ENCODE measurements at regions not wholly inside any gene's neighbourhood (a gene's known extent, or its start where the extent isn't known, plus 50 kb on each side); places are given as distances from the start of the nearest gene placed in this dataset.

DNA sequence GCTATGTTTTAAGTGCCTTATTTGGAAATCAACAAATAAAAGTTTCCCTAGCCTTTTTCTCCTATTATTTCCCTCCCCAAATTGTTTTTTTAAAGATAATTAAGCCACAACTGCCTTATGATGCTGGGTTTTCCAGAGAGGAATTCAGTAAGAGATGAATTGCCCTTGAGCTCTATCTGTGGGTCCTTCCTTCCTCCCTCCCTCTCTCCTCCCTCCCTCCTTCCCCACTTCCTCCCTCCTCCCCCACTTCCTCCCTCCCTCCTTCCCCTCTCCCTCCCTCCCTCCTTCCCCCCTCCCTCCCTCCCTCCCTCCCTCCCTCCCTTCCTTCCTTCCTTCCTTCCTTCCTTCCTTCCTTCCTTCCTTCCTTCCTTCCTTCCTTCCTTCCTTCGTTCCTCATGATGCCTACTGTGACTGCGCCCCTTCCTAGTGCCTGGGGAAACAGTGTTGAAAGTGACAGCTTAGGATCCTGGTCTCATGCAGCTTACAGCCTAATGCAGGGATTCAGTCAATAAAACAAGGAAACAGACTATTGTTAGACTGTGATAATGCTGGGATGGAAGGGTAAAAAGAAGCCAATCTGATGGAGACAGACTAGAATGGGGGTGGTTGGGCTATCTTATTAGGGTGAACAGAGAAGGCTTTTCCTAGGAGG, 1417.1 kb downstream of the AACS start:
- H3K4me1 ChIP-seq, result no peaks in the 10 kb centered on the region
- H3K36me3 ChIP-seq, result no peaks in the 10 kb centered on the region
- WGBS, 5 donors, result 54 to 100% (median 82%) methylated on average over 1 to 2 of the region's 2 CpGs
- H3K4me3 ChIP-seq, result no peak overlapping the region
- TF ChIP-seq POLR2AphosphoS5 (IDR thresholded peaks at IDR 0.05) (no peak), POLR2A (IDR thresholded peaks at IDR 0.05) (no peak)
- TF ChIP-seq, protein P1, sequence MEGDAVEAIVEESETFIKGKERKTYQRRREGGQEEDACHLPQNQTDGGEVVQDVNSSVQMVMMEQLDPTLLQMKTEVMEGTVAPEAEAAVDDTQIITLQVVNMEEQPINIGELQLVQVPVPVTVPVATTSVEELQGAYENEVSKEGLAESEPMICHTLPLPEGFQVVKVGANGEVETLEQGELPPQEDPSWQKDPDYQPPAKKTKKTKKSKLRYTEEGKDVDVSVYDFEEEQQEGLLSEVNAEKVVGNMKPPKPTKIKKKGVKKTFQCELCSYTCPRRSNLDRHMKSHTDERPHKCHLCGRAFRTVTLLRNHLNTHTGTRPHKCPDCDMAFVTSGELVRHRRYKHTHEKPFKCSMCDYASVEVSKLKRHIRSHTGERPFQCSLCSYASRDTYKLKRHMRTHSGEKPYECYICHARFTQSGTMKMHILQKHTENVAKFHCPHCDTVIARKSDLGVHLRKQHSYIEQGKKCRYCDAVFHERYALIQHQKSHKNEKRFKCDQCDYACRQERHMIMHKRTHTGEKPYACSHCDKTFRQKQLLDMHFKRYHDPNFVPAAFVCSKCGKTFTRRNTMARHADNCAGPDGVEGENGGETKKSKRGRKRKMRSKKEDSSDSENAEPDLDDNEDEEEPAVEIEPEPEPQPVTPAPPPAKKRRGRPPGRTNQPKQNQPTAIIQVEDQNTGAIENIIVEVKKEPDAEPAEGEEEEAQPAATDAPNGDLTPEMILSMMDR (IDR thresholded peaks at IDR 0.05 in 8 of 11, conservative IDR thresholded peaks at IDR 0.05 in 3 of 11), result no peak
- peaks cover 0 to 13% (median 0%) of the 10 kb centered on the region in 8 donors for H3K9me3 ChIP-seq
- H3K27ac ChIP-seq, result no peak overlapping the region
- intact Hi-C loops (cut with DNase I; ENCODE audit: low total_unique reads), result no loop called here
- no peaks in the 10 kb centered on the region for H3K27me3 ChIP-seq (replicated peaks in 1 of 7)
- no peak for DNase-seq

DNA sequence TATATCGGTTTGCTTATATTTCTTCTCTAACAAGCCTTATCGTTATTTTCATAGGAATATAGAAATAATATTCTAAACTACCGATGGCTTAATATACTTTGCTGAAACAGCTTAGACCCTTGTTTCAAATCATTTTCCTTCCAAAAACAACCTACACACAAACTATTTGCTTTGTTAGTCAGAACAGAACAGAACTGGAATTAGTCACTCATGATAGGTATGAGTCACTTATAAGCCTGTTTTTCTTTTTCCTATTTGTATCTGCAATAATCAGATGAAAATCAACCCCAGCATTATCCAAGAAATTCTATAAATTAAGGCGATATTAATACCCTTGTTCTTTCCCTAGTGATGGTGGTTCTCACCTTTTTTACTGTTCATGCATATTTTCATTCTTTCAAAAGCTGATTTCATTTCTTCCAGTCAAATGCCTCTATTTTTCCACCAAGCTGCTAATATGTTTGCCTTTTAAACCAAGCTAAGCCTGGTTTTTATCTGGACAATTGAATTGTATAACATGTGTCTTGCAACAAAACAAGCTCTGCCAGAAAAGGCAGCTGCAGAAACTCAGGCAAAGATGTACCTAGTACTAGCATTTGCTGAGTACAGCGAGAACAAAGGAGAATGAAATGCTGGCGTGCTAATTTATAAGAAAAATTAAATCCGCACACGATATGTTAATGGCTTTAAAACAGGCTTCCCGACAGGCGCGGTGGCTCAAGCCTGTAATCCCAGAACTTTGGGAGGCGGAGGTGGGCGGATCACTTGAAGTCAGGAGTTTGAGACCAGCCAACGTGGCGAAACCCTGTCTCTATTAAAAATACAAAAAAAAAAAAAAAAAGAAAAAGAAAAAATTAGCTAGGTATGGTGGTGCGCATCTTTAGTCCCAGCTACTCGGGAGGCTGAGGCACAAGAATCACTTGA, 1418.2 kb downstream of the AACS start:
- no peak for DNase-seq
- TF ChIP-seq, protein P1 (IDR thresholded peaks at IDR 0.05 in 8 of 11, conservative IDR thresholded peaks at IDR 0.05 in 3 of 11), result no peak
- no peaks in the 10 kb centered on the region for H3K27me3 ChIP-seq (replicated peaks in 1 of 7)
- H3K27ac ChIP-seq, result no peak overlapping the region
- H3K9me3 ChIP-seq, result peaks cover 0 to 17% (median 2%) of the 10 kb centered on the region in 8 donors
- H3K4me1 ChIP-seq, result no peaks in the 10 kb centered on the region
- intact Hi-C loops (cut with DNase I; ENCODE audit: low total_unique reads), result no loop called here
- no peaks in the 10 kb centered on the region for H3K36me3 ChIP-seq
- H3K4me3 ChIP-seq, result no peak overlapping the region
- WGBS, 5 donors, result 83 to 88% (median 87%) methylated on average over 17 of the region's 17 CpGs

DNA sequence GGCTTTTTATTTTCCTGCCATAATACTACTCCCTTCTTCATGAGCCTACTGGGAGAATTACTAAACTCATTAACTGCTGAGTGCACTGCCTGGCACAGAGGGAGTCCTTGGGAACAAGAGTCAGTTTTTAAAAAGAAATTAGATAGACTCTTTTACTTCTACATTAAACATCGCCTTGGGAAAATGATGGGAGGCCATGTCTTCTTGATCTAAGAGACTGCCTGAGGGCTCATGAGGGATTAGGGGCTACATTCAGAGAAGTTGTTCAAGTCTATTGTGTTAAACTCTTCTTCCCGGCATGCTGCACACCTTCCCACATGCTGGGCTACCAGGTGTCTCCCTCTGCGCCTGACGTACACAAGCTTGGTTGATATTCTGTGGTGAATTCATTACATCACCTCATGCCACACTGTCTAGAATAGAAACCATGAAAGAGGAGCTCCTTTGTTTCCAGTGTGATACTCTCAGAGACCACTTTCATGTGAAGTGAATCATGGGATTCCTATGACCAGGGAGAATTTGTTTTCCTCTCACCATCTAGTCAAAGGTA, 1422.3 kb downstream of the AACS start:
- H3K4me3 ChIP-seq, result no peak overlapping the region
- H3K4me1 ChIP-seq, result no peaks in the 10 kb centered on the region
- H3K36me3 ChIP-seq, result no peaks in the 10 kb centered on the region
- TF ChIP-seq, protein P1 (IDR thresholded peaks at IDR 0.05 in 8 of 11, conservative IDR thresholded peaks at IDR 0.05 in 3 of 11), result no peak
- DNase-seq, result no peak
- 90 to 97% (median 92%) methylated on average over 4 of the region's 4 CpGs for WGBS, 5 donors
- intact Hi-C loops (cut with DNase I; ENCODE audit: low total_unique reads), result no loop called here
- H3K27ac ChIP-seq, result no peak overlapping the region
- H3K27me3 ChIP-seq (replicated peaks in 1 of 7), result no peaks in the 10 kb centered on the region
- H3K9me3 ChIP-seq, result peaks cover 0 to 33% (median 19%) of the 10 kb centered on the region in 8 donors

DNA sequence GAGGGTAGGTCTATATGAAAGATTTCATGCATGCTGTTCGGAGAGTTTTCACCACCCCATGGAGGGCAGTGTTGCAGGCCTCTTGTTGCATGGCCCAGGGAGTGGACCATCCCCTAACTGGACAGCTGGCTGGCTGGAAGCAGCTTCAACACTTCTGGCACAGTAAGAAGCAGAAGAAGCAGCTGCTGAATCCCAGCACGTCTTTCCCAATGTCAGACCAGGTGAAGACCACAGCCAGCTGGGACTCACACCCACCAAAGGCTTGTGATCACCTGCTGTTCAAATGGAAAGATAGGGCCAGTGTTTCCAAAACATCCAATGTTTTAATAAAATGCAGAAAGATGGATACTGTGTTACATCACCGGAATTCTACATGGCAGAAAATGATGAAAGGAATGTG, 1423.6 kb downstream of the AACS start:
- Histone ChIP-seq H3K4me3 (no peak overlapping the region), H3K27me3 (replicated peaks in 1 of 7) (no peaks in the 10 kb centered on the region), H3K4me1 (no peaks in the 10 kb centered on the region), H3K36me3 (no peaks in the 10 kb centered on the region), H3K27ac (no peak overlapping the region), H3K9me3 (peaks cover 0 to 33% (median 19%) of the 10 kb centered on the region in 8 donors)
- intact Hi-C loops (cut with DNase I; ENCODE audit: low total_unique reads), result no loop called here
- 72 to 85% (median 79%) methylated on average over 3 of the region's 3 CpGs for WGBS, 5 donors
- TF ChIP-seq, protein P1 (IDR thresholded peaks at IDR 0.05 in 8 of 11, conservative IDR thresholded peaks at IDR 0.05 in 3 of 11), result no peak
- no peak for TF ChIP-seq POLR2AphosphoS5 (IDR thresholded peaks at IDR 0.05)
- no peak for TF ChIP-seq POLR2A (IDR thresholded peaks at IDR 0.05)
- DNase-seq, result no peak
